ENCODE measurements at regions not wholly inside any gene's neighbourhood (a gene's known extent, or its start where the extent isn't known, plus 50 kb on each side); places are given as distances from the start of the nearest gene placed in this dataset.

GRCh38 chr2:206845877-206846276 is 80.5 kb downstream of the FASTKD2 start:
- Mint-ChIP-seq H3K9me3 (no peaks in the 10 kb centered on the region), H3K36me3 (peaks cover 1% of the 10 kb centered on the region), H3K27ac (no peak overlapping the region), H3K27me3 (no peaks in the 10 kb centered on the region), H3K4me3 (no peak overlapping the region), H3K4me1 (no peaks in the 10 kb centered on the region)
- DNase-seq = no peak

GRCh38 chr2:206846331-206846730 is 80.9 kb downstream of the FASTKD2 start:
- peaks cover 1% of the 10 kb centered on the region for H3K36me3 Mint-ChIP-seq
- H3K27me3 Mint-ChIP-seq = no peaks in the 10 kb centered on the region
- DNase-seq = no peak
- no peaks in the 10 kb centered on the region for H3K4me1 Mint-ChIP-seq
- no peaks in the 10 kb centered on the region for H3K9me3 Mint-ChIP-seq
- no peak overlapping the region for H3K4me3 Mint-ChIP-seq
- H3K27ac Mint-ChIP-seq = no peak overlapping the region

- no peaks in the 10 kb centered on the region for H3K9me3 Mint-ChIP-seq
- DNase-seq = no peak
- H3K36me3 Mint-ChIP-seq = peaks cover 1% of the 10 kb centered on the region
- no peak overlapping the region for H3K4me3 Mint-ChIP-seq
- H3K4me1 Mint-ChIP-seq = no peaks in the 10 kb centered on the region
- no peaks in the 10 kb centered on the region for H3K27me3 Mint-ChIP-seq
- H3K27ac Mint-ChIP-seq = no peak overlapping the region
Measured at GRCh38 chr2:206846981-206847834, 81.8 kb downstream of the FASTKD2 start.

- H3K36me3 Mint-ChIP-seq = no peaks in the 10 kb centered on the region
- no peak overlapping the region for H3K27ac Mint-ChIP-seq
- H3K27me3 Mint-ChIP-seq = no peaks in the 10 kb centered on the region
- H3K9me3 Mint-ChIP-seq = no peaks in the 10 kb centered on the region
- no peaks in the 10 kb centered on the region for H3K4me1 Mint-ChIP-seq
- no peak overlapping the region for H3K4me3 Mint-ChIP-seq
- DNase-seq = no peak
Measured at GRCh38 chr2:206850369-206850768, 85.0 kb downstream of the FASTKD2 start.

- H3K36me3 Mint-ChIP-seq = no peaks in the 10 kb centered on the region
- no peaks in the 10 kb centered on the region for H3K4me1 Mint-ChIP-seq
- no peaks in the 10 kb centered on the region for H3K9me3 Mint-ChIP-seq
- no peak overlapping the region for H3K27ac Mint-ChIP-seq
- H3K4me3 Mint-ChIP-seq = no peak overlapping the region
- DNase-seq = no peak
- H3K27me3 Mint-ChIP-seq = no peaks in the 10 kb centered on the region
Measured at GRCh38 chr2:206851521-206851920, 86.1 kb downstream of the FASTKD2 start.

GRCh38 chr2:206853915-206854314 is 85.4 kb upstream of the CPO start:
- H3K27me3 Mint-ChIP-seq = no peaks in the 10 kb centered on the region
- H3K27ac Mint-ChIP-seq = no peak overlapping the region
- H3K36me3 Mint-ChIP-seq = no peaks in the 10 kb centered on the region
- H3K4me1 Mint-ChIP-seq = peaks cover 5% of the 10 kb centered on the region
- no peak overlapping the region for H3K4me3 Mint-ChIP-seq
- H3K9me3 Mint-ChIP-seq = peaks cover 1% of the 10 kb centered on the region
- no peak for DNase-seq

GRCh38 chr2:206855585-206856433 is 83.5 kb upstream of the CPO start:
- no peaks in the 10 kb centered on the region for H3K36me3 Mint-ChIP-seq
- no peaks in the 10 kb centered on the region for H3K27me3 Mint-ChIP-seq
- peaks cover 14% of the 10 kb centered on the region for H3K4me1 Mint-ChIP-seq
- DNase-seq = no peak
- H3K27ac Mint-ChIP-seq = no peak overlapping the region
- H3K9me3 Mint-ChIP-seq = peaks cover 4% of the 10 kb centered on the region
- no peak overlapping the region for H3K4me3 Mint-ChIP-seq

- Mint-ChIP-seq H3K27ac (no peak overlapping the region), H3K36me3 (no peaks in the 10 kb centered on the region), H3K9me3 (peaks cover 4% of the 10 kb centered on the region), H3K4me3 (no peak overlapping the region), H3K27me3 (no peaks in the 10 kb centered on the region), H3K4me1 (peaks cover 14% of the 10 kb centered on the region)
- DNase-seq = no peak
Measured at GRCh38 chr2:206856513-206856912, 82.8 kb upstream of the CPO start.

GRCh38 chr2:206858687-206859329 is 80.5 kb upstream of the CPO start:
- Mint-ChIP-seq H3K4me3 (no peak overlapping the region), H3K27ac (peak overlapping the region; percentile 75), H3K27me3 (no peaks in the 10 kb centered on the region), H3K4me1 (peaks cover 14% of the 10 kb centered on the region), H3K9me3 (peaks cover 4% of the 10 kb centered on the region), H3K36me3 (no peaks in the 10 kb centered on the region)
- DNase-seq = no peak

GRCh38 chr2:206859330-206859739 is 80.0 kb upstream of the CPO start:
- peak overlapping the region; percentile 1 for H3K4me3 Mint-ChIP-seq
- peaks cover 4% of the 10 kb centered on the region for H3K9me3 Mint-ChIP-seq
- peaks cover 14% of the 10 kb centered on the region for H3K4me1 Mint-ChIP-seq
- no peaks in the 10 kb centered on the region for H3K27me3 Mint-ChIP-seq
- peak overlapping the region; percentile 75 for H3K27ac Mint-ChIP-seq
- H3K36me3 Mint-ChIP-seq = no peaks in the 10 kb centered on the region
- peak; percentile 2 for DNase-seq

- no peak for DNase-seq
- Mint-ChIP-seq H3K4me3 (no peak overlapping the region), H3K27ac (no peak overlapping the region), H3K36me3 (no peaks in the 10 kb centered on the region), H3K9me3 (peaks cover 4% of the 10 kb centered on the region), H3K4me1 (peaks cover 14% of the 10 kb centered on the region), H3K27me3 (no peaks in the 10 kb centered on the region)
Measured at GRCh38 chr2:206863196-206863595, 76.1 kb upstream of the CPO start.

GRCh38 chr2:206863716-206864115 is 75.6 kb upstream of the CPO start:
- no peaks in the 10 kb centered on the region for H3K36me3 Mint-ChIP-seq
- no peak overlapping the region for H3K27ac Mint-ChIP-seq
- no peaks in the 10 kb centered on the region for H3K27me3 Mint-ChIP-seq
- no peak for DNase-seq
- no peak overlapping the region for H3K4me3 Mint-ChIP-seq
- peaks cover 11% of the 10 kb centered on the region for H3K4me1 Mint-ChIP-seq
- H3K9me3 Mint-ChIP-seq = peaks cover 3% of the 10 kb centered on the region

GRCh38 chr2:206867006-206867405 is 72.3 kb upstream of the CPO start:
- Mint-ChIP-seq H3K4me1 (no peaks in the 10 kb centered on the region), H3K4me3 (no peak overlapping the region), H3K36me3 (no peaks in the 10 kb centered on the region), H3K27ac (no peak overlapping the region), H3K27me3 (no peaks in the 10 kb centered on the region), H3K9me3 (no peaks in the 10 kb centered on the region)
- no peak for DNase-seq

- Mint-ChIP-seq H3K27ac (no peak overlapping the region), H3K4me3 (no peak overlapping the region), H3K4me1 (no peaks in the 10 kb centered on the region), H3K27me3 (no peaks in the 10 kb centered on the region), H3K36me3 (no peaks in the 10 kb centered on the region), H3K9me3 (no peaks in the 10 kb centered on the region)
- DNase-seq = no peak
Measured at GRCh38 chr2:206869824-206870495, 69.4 kb upstream of the CPO start.

GRCh38 chr2:206873423-206873822 is 65.9 kb upstream of the CPO start:
- H3K4me1 Mint-ChIP-seq = no peaks in the 10 kb centered on the region
- H3K27ac Mint-ChIP-seq = no peak overlapping the region
- H3K36me3 Mint-ChIP-seq = no peaks in the 10 kb centered on the region
- no peak overlapping the region for H3K4me3 Mint-ChIP-seq
- DNase-seq = no peak
- no peaks in the 10 kb centered on the region for H3K27me3 Mint-ChIP-seq
- no peaks in the 10 kb centered on the region for H3K9me3 Mint-ChIP-seq

Data from activated naive CD8-positive, alpha-beta T cell treated with anti-CD3 and anti-CD28 coated beads for 36 hours (primary cell).